ENCODE measurements at regions not wholly inside any gene's neighbourhood (a gene's known extent, or its start where the extent isn't known, plus 50 kb on each side); places are given as distances from the start of the nearest gene placed in this dataset.

DNA sequence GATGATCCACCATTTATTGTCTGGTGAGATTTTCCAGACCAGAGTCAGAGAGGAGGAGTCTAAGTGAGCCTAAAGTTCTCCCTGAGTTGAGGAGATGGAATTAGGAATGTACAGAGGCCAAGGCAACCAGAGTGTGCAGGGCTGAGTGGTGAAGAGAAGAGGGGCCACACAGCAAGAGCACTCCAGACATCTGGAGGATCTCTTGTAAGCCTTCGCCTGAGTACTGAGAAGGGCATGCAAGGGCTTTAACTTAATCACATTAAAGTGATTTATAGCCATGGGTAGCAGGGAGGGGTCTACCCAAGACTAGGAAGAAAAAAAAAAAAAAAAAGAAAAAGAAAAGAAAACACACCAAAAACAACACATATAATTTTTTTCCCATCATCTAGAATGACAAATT lies 1190.4 kb downstream of the GATA3 start:
- H3K4me3 ChIP-seq (ENCODE audit: control insufficient read depth in 2 of 3, extremely low read depth in 1 of 3, insufficient read depth in 2 of 3, low read depth in 1 of 3, low read length in 3 of 3), result no peak overlapping the region
- FAIRE-seq (no peak), DNase-seq (ENCODE audit: low read depth, low spot score) (no peak)
- no peak overlapping the region for H3K27ac ChIP-seq (ENCODE audit: control insufficient read depth, insufficient read depth, low read length)
- H3K79me2 ChIP-seq (ENCODE audit: control insufficient read depth, insufficient read depth, low read length), result no peaks in the 10 kb centered on the region
- dilution Hi-C loops (cut with MboI; ENCODE audit: extremely low pct_ligation_motif_present, low sequenced_read_pairs), result no loop called here
- H3K9ac ChIP-seq (ENCODE audit: control insufficient read depth, extremely low read depth, insufficient read depth, low read length), result no peak overlapping the region
- H3K4me2 ChIP-seq (ENCODE audit: control insufficient read depth, extremely low read depth, insufficient read depth, low read depth, low read length), result no peak overlapping the region
- no peaks in the 10 kb centered on the region for H3K9me1 ChIP-seq (ENCODE audit: control insufficient read depth, extremely low read depth, insufficient read depth, low read length)
- no peaks in the 10 kb centered on the region for H3K9me3 ChIP-seq (ENCODE audit: control insufficient read depth, low read depth, low read length)
- H3K36me3 ChIP-seq (ENCODE audit: control insufficient read depth in 2 of 2, extremely low read depth in 1 of 2, insufficient read depth in 2 of 2, low read length in 2 of 2), result no peaks in the 10 kb centered on the region
- no peak for TF ChIP-seq EZH2 (IDR thresholded peaks at IDR 0.05; ENCODE audit: low read length)
- TF ChIP-seq, protein P1, sequence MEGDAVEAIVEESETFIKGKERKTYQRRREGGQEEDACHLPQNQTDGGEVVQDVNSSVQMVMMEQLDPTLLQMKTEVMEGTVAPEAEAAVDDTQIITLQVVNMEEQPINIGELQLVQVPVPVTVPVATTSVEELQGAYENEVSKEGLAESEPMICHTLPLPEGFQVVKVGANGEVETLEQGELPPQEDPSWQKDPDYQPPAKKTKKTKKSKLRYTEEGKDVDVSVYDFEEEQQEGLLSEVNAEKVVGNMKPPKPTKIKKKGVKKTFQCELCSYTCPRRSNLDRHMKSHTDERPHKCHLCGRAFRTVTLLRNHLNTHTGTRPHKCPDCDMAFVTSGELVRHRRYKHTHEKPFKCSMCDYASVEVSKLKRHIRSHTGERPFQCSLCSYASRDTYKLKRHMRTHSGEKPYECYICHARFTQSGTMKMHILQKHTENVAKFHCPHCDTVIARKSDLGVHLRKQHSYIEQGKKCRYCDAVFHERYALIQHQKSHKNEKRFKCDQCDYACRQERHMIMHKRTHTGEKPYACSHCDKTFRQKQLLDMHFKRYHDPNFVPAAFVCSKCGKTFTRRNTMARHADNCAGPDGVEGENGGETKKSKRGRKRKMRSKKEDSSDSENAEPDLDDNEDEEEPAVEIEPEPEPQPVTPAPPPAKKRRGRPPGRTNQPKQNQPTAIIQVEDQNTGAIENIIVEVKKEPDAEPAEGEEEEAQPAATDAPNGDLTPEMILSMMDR (optimal IDR thresholded peaks at IDR 0.05 in 1 of 3, IDR thresholded peaks at IDR 0.05 in 1 of 3, conservative IDR thresholded peaks at IDR 0.05 in 1 of 3; ENCODE audit: extremely low read depth in 1 of 3, insufficient read depth in 2 of 3, low read length in 3 of 3), result no peak
- H2AFZ ChIP-seq (ENCODE audit: control insufficient read depth, low read length), result no peak overlapping the region
- no peaks in the 10 kb centered on the region for H4K20me1 ChIP-seq (ENCODE audit: control insufficient read depth, extremely low read depth, insufficient read depth, low read length)
- H3K27me3 ChIP-seq (ENCODE audit: control insufficient read depth, extremely low read depth, insufficient read depth, low read length), result no peaks in the 10 kb centered on the region
- H3K4me1 ChIP-seq (ENCODE audit: control insufficient read depth, extremely low read depth, insufficient read depth, low read length), result no peaks in the 10 kb centered on the region

DNA sequence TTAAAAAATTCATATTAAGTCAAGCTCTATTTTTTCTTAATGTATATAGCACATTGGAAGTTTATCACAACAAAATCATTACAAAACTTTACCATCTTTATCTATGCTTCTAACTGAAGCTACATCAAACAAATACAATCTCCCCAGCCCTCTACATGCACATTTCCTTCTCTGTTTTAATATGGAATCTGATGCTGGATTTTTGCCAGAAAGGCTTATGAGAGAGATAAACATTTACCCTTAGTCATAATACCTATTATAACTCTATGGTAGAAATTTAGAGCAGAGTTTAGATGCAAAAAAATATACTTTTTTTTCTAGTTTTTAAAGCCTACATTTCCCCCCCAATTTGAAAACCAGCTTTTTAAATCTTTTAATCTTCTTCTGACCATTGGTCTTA lies 1198.6 kb downstream of the GATA3 start:
- Histone ChIP-seq H3K27me3 (ENCODE audit: control insufficient read depth, extremely low read depth, insufficient read depth, low read length) (no peaks in the 10 kb centered on the region), H3K4me3 (ENCODE audit: control insufficient read depth in 2 of 3, extremely low read depth in 1 of 3, insufficient read depth in 2 of 3, low read depth in 1 of 3, low read length in 3 of 3) (no peak overlapping the region), H3K36me3 (ENCODE audit: control insufficient read depth in 2 of 2, extremely low read depth in 1 of 2, insufficient read depth in 2 of 2, low read length in 2 of 2) (no peaks in the 10 kb centered on the region), H2AFZ (ENCODE audit: control insufficient read depth, low read length) (no peak overlapping the region), H3K4me2 (ENCODE audit: control insufficient read depth, extremely low read depth, insufficient read depth, low read depth, low read length) (no peak overlapping the region), H3K9me1 (ENCODE audit: control insufficient read depth, extremely low read depth, insufficient read depth, low read length) (no peaks in the 10 kb centered on the region), H4K20me1 (ENCODE audit: control insufficient read depth, extremely low read depth, insufficient read depth, low read length) (no peaks in the 10 kb centered on the region), H3K79me2 (ENCODE audit: control insufficient read depth, insufficient read depth, low read length) (no peaks in the 10 kb centered on the region), H3K9me3 (ENCODE audit: control insufficient read depth, low read depth, low read length) (no peaks in the 10 kb centered on the region), H3K4me1 (ENCODE audit: control insufficient read depth, extremely low read depth, insufficient read depth, low read length) (peaks cover 10% of the 10 kb centered on the region), H3K9ac (ENCODE audit: control insufficient read depth, extremely low read depth, insufficient read depth, low read length) (no peak overlapping the region), H3K27ac (ENCODE audit: control insufficient read depth, insufficient read depth, low read length) (no peak overlapping the region)
- no peak for TF ChIP-seq EZH2 (IDR thresholded peaks at IDR 0.05; ENCODE audit: low read length)
- FAIRE-seq (no peak), DNase-seq (ENCODE audit: low read depth, low spot score) (no peak)
- dilution Hi-C loops (cut with MboI; ENCODE audit: extremely low pct_ligation_motif_present, low sequenced_read_pairs), result no loop called here

DNA sequence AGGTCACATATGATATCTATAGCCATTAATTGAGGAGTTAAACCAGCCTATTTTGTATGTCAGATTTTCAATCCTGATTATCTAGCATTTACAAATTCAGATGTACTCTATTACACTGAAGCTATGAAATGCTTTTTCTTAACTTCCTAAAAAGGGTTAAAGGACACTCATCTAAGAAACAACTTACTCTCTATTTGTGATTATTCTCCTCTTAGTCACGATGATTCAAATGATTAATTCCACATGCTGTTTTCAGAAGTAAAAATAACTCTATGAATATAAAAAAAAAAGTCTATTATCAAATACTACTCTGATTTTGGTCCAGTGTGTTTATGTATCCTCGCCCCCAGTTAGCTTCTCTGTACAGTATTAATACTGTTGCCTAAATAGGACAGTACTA lies 1199.9 kb downstream of the GATA3 start:
- dilution Hi-C loops (cut with MboI; ENCODE audit: extremely low pct_ligation_motif_present, low sequenced_read_pairs), result no loop called here
- Histone ChIP-seq H3K4me3 (ENCODE audit: control insufficient read depth in 2 of 3, extremely low read depth in 1 of 3, insufficient read depth in 2 of 3, low read depth in 1 of 3, low read length in 3 of 3) (no peak overlapping the region), H3K9me3 (ENCODE audit: control insufficient read depth, low read depth, low read length) (no peaks in the 10 kb centered on the region), H2AFZ (ENCODE audit: control insufficient read depth, low read length) (no peak overlapping the region), H3K9me1 (ENCODE audit: control insufficient read depth, extremely low read depth, insufficient read depth, low read length) (no peaks in the 10 kb centered on the region), H4K20me1 (ENCODE audit: control insufficient read depth, extremely low read depth, insufficient read depth, low read length) (no peaks in the 10 kb centered on the region), H3K4me2 (ENCODE audit: control insufficient read depth, extremely low read depth, insufficient read depth, low read depth, low read length) (no peak overlapping the region), H3K36me3 (ENCODE audit: control insufficient read depth in 2 of 2, extremely low read depth in 1 of 2, insufficient read depth in 2 of 2, low read length in 2 of 2) (no peaks in the 10 kb centered on the region), H3K9ac (ENCODE audit: control insufficient read depth, extremely low read depth, insufficient read depth, low read length) (no peak overlapping the region), H3K79me2 (ENCODE audit: control insufficient read depth, insufficient read depth, low read length) (no peaks in the 10 kb centered on the region), H3K27me3 (ENCODE audit: control insufficient read depth, extremely low read depth, insufficient read depth, low read length) (no peaks in the 10 kb centered on the region), H3K4me1 (ENCODE audit: control insufficient read depth, extremely low read depth, insufficient read depth, low read length) (peaks cover 10% of the 10 kb centered on the region), H3K27ac (ENCODE audit: control insufficient read depth, insufficient read depth, low read length) (peak overlapping the region; percentile 45)
- FAIRE-seq (no peak), DNase-seq (ENCODE audit: low read depth, low spot score) (no peak)
- TF ChIP-seq, protein P1 (optimal IDR thresholded peaks at IDR 0.05 in 1 of 3, IDR thresholded peaks at IDR 0.05 in 1 of 3, conservative IDR thresholded peaks at IDR 0.05 in 1 of 3; ENCODE audit: extremely low read depth in 1 of 3, insufficient read depth in 2 of 3, low read length in 3 of 3), result no peak
- no peak for TF ChIP-seq EZH2 (IDR thresholded peaks at IDR 0.05; ENCODE audit: low read length)
